NCI-H1930 (cell line): ENCODE measurements at regions not wholly inside any gene's neighbourhood (a gene's known extent, or its start where the extent isn't known, plus 50 kb on each side); places are given as distances from the start of the nearest gene placed in this dataset.
"Not testable (repeated sequence)": the region's sequence is repeated elsewhere in the genome, so short reads cannot be mapped to it uniquely, and the experiment has no call there.

Experiments
- DNase-seq, 2 experiments: peaks; one replicate each; lab custom pipeline; 2025; lab: John Stamatoyannopoulos, UW

GRCh38 chr2:174697255-174697654 lies 67.0 kb downstream of the CHRNA1 start:
- peak; percentile 47 to 55 for DNase-seq

- no peak for DNase-seq
Measured at GRCh38 chr2:174694920-174695319, 69.4 kb downstream of the CHRNA1 start.

GRCh38 chr2:174694196-174694878 lies 69.9 kb downstream of the CHRNA1 start:
- no peak for DNase-seq

- DNase-seq = no peak
Measured at GRCh38 chr2:174693344-174693743, 70.9 kb downstream of the CHRNA1 start.

GRCh38 chr2:174692256-174692919 lies 71.9 kb downstream of the CHRNA1 start:
- DNase-seq = no peak

GRCh38 chr2:174691201-174691779 lies 73.0 kb downstream of the CHRNA1 start:
- DNase-seq = no peak

GRCh38 chr2:174690026-174690425 lies 74.2 kb downstream of the CHRNA1 start:
- no peak for DNase-seq

GRCh38 chr2:174688079-174688478 lies 76.2 kb downstream of the CHRNA1 start:
- DNase-seq = no peak

GRCh38 chr2:174686430-174686829 lies 77.8 kb downstream of the CHRNA1 start:
- no peak for DNase-seq

- DNase-seq = no peak
Measured at GRCh38 chr2:174683392-174683759, 80.9 kb downstream of the CHRNA1 start.

- DNase-seq = peak; percentile 25 to 55
Measured at GRCh38 chr2:174682578-174683391, 81.5 kb downstream of the CHRNA1 start.

- DNase-seq = no peak
Measured at GRCh38 chr2:174682007-174682577, 82.2 kb downstream of the CHRNA1 start.

- DNase-seq = no peak
Measured at GRCh38 chr2:174681099-174682006, 82.9 kb downstream of the CHRNA1 start.

GRCh38 chr2:174680221-174680620 lies 82.6 kb upstream of the WIPF1 start:
- no peak for DNase-seq

- no peak for DNase-seq
Measured at GRCh38 chr2:174678395-174678794, 80.8 kb upstream of the WIPF1 start.

- no peak for DNase-seq
Measured at GRCh38 chr2:174675615-174676014, 78.0 kb upstream of the WIPF1 start.

GRCh38 chr2:174673876-174674275 lies 76.3 kb upstream of the WIPF1 start:
- no peak for DNase-seq

- no peak for DNase-seq
Measured at GRCh38 chr2:174673440-174673839, 75.8 kb upstream of the WIPF1 start.

GRCh38 chr2:174671532-174671931 lies 73.9 kb upstream of the WIPF1 start:
- not testable (repeated sequence) for DNase-seq

- DNase-seq = no peak
Measured at GRCh38 chr2:174670446-174670845, 72.8 kb upstream of the WIPF1 start.

GRCh38 chr2:174669336-174669735 lies 71.7 kb upstream of the WIPF1 start:
- DNase-seq = no peak
